ENCODE measurements at regions not wholly inside any gene's neighbourhood (a gene's known extent, or its start where the extent isn't known, plus 50 kb on each side); places are given as distances from the start of the nearest gene placed in this dataset.

- Histone ChIP-seq H3K27ac (no peak overlapping the region), H3K36me3 (no peaks in the 10 kb centered on the region), H3K4me3 (ENCODE audit: low read depth, low read length) (no peak overlapping the region), H3K27me3 (ENCODE audit: insufficient read depth, low read depth, severe bottlenecking) (no peaks in the 10 kb centered on the region), H3K9me3 (ENCODE audit: severe bottlenecking) (no peaks in the 10 kb centered on the region)
- DNase-seq, result no peak
- TF ChIP-seq, protein P1, sequence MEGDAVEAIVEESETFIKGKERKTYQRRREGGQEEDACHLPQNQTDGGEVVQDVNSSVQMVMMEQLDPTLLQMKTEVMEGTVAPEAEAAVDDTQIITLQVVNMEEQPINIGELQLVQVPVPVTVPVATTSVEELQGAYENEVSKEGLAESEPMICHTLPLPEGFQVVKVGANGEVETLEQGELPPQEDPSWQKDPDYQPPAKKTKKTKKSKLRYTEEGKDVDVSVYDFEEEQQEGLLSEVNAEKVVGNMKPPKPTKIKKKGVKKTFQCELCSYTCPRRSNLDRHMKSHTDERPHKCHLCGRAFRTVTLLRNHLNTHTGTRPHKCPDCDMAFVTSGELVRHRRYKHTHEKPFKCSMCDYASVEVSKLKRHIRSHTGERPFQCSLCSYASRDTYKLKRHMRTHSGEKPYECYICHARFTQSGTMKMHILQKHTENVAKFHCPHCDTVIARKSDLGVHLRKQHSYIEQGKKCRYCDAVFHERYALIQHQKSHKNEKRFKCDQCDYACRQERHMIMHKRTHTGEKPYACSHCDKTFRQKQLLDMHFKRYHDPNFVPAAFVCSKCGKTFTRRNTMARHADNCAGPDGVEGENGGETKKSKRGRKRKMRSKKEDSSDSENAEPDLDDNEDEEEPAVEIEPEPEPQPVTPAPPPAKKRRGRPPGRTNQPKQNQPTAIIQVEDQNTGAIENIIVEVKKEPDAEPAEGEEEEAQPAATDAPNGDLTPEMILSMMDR (IDR thresholded peaks at IDR 0.05; ENCODE audit: low read depth, low read length), result peak; percentile 38
These were observed 93.4 kb downstream of the DACT2 start for GRCh38 chr6:168226061-168226752.

- TF ChIP-seq, protein P1 (IDR thresholded peaks at IDR 0.05; ENCODE audit: low read depth, low read length), result no peak
- H3K4me3 ChIP-seq (ENCODE audit: low read depth, low read length), result no peak overlapping the region
- H3K36me3 ChIP-seq, result no peaks in the 10 kb centered on the region
- H3K9me3 ChIP-seq (ENCODE audit: severe bottlenecking), result no peaks in the 10 kb centered on the region
- H3K27me3 ChIP-seq (ENCODE audit: insufficient read depth, low read depth, severe bottlenecking), result no peaks in the 10 kb centered on the region
- H3K27ac ChIP-seq, result no peak overlapping the region
- DNase-seq, result no peak
These were observed 94.1 kb downstream of the DACT2 start for GRCh38 chr6:168225471-168225911.

DNA sequence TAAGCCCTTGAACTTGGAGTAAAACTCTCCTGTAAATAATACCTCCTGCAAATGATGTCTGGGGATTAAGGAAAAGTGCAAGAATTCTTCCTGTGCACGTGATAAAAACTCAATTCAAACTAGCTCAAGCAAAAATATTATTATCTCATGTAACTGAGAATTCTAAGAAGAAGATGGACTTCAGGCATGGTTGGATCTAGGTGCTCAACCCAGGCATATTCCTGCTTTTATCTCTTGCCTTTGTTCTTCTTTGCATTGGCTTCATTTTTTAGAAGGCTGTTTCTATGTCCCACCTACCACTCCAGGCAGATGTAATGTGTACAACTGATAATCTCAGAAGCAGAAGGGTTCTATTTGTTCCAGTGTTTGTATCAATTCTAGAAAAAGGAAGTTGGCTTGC lies 95.8 kb downstream of the DACT2 start:
- H3K27me3 ChIP-seq (ENCODE audit: insufficient read depth, low read depth, severe bottlenecking), result no peaks in the 10 kb centered on the region
- DNase-seq, result no peak

GRCh38 chr6:168223150-168223549 lies 96.4 kb downstream of the DACT2 start:
- DNase-seq, result no peak
- Histone ChIP-seq H3K4me3 (ENCODE audit: low read depth, low read length) (no peak overlapping the region), H3K27ac (no peak overlapping the region), H3K9me3 (ENCODE audit: severe bottlenecking) (no peaks in the 10 kb centered on the region), H3K36me3 (no peaks in the 10 kb centered on the region), H3K27me3 (ENCODE audit: insufficient read depth, low read depth, severe bottlenecking) (no peaks in the 10 kb centered on the region)
- TF ChIP-seq, protein P1 (IDR thresholded peaks at IDR 0.05; ENCODE audit: low read depth, low read length), result no peak

More for the DNA sequence above, 95.8 kb downstream of the DACT2 start:
- Histone ChIP-seq H3K4me3 (ENCODE audit: low read depth, low read length) (no peak overlapping the region), H3K27ac (no peak overlapping the region), H3K9me3 (ENCODE audit: severe bottlenecking) (no peaks in the 10 kb centered on the region), H3K36me3 (no peaks in the 10 kb centered on the region)
- TF ChIP-seq, protein P1 (IDR thresholded peaks at IDR 0.05; ENCODE audit: low read depth, low read length), result no peak

GRCh38 chr6:168222115-168223043 lies 97.2 kb downstream of the DACT2 start:
- DNase-seq, result no peak

More at GRCh38 chr6:168222115-168223043, 97.2 kb downstream of the DACT2 start:
- Histone ChIP-seq H3K27ac (no peak overlapping the region), H3K27me3 (ENCODE audit: insufficient read depth, low read depth, severe bottlenecking) (no peaks in the 10 kb centered on the region), H3K9me3 (ENCODE audit: severe bottlenecking) (no peaks in the 10 kb centered on the region), H3K4me3 (ENCODE audit: low read depth, low read length) (no peak overlapping the region), H3K36me3 (no peaks in the 10 kb centered on the region)
- TF ChIP-seq, protein P1 (IDR thresholded peaks at IDR 0.05; ENCODE audit: low read depth, low read length), result no peak

Data from WERI-Rb-1 (cell line).